ENCODE measurements at regions not wholly inside any gene's neighbourhood (a gene's known extent, or its start where the extent isn't known, plus 50 kb on each side); places are given as distances from the start of the nearest gene placed in this dataset.

DNA sequence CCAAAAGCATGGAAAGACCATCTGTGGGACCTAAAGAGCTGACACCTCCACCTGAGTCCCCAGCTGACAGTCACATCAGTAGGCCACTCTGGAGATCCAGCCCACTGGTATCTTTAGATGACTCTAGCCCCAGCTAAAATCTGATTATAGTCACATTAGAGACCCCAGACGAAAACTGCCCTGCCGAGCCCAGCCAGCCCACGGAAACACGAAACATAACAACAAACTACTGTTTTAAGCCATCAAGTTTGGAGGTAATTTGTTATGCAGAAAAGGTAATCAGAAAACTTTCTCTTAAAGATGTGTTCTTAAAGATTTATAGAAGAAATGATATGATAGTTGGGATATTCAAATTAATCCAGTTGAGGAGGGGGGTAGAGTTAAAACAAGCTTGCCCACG, 175.7 kb downstream of the DHX15 start:
- Histone ChIP-seq H3K9me2 (replicated peaks; ENCODE audit: insufficient read depth, low read length) (no peaks in the 10 kb centered on the region; the same call in 1 of the 2 replicates), H3K36me3 (ENCODE audit: low read length) (no peaks in the 10 kb centered on the region), H3K27me3 (ENCODE audit: low read length) (no peaks in the 10 kb centered on the region), H3K9ac (ENCODE audit: low read length) (no peak overlapping the region), H3F3A (ENCODE audit: insufficient read depth) (no peaks in the 10 kb centered on the region), H3K4me3 (ENCODE audit: insufficient read depth, low read length, poor library complexity, severe bottlenecking) (no peak overlapping the region), H2AFZ (ENCODE audit: low read depth, low read length, severe bottlenecking) (no peak overlapping the region), H4K20me1 (ENCODE audit: low read depth, low read length) (no peaks in the 10 kb centered on the region), H3K79me2 (ENCODE audit: insufficient read depth, low read length) (no peaks in the 10 kb centered on the region), H3K9me3 (ENCODE audit: insufficient read depth, low read length) (no peaks in the 10 kb centered on the region), H3K4me2 (ENCODE audit: low read depth, low read length, poor library complexity, severe bottlenecking) (no peak overlapping the region), H3K27ac (ENCODE audit: low read depth, low read length) (no peak overlapping the region)
- TF ChIP-seq, protein P1, sequence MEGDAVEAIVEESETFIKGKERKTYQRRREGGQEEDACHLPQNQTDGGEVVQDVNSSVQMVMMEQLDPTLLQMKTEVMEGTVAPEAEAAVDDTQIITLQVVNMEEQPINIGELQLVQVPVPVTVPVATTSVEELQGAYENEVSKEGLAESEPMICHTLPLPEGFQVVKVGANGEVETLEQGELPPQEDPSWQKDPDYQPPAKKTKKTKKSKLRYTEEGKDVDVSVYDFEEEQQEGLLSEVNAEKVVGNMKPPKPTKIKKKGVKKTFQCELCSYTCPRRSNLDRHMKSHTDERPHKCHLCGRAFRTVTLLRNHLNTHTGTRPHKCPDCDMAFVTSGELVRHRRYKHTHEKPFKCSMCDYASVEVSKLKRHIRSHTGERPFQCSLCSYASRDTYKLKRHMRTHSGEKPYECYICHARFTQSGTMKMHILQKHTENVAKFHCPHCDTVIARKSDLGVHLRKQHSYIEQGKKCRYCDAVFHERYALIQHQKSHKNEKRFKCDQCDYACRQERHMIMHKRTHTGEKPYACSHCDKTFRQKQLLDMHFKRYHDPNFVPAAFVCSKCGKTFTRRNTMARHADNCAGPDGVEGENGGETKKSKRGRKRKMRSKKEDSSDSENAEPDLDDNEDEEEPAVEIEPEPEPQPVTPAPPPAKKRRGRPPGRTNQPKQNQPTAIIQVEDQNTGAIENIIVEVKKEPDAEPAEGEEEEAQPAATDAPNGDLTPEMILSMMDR (IDR thresholded peaks at IDR 0.05; ENCODE audit: insufficient read depth, low read length, poor library complexity, severe bottlenecking): no peak
- TF ChIP-seq EZH2phosphoT487 (conservative IDR thresholded peaks at IDR 0.05; ENCODE audit: low read length): no peak

DNA sequence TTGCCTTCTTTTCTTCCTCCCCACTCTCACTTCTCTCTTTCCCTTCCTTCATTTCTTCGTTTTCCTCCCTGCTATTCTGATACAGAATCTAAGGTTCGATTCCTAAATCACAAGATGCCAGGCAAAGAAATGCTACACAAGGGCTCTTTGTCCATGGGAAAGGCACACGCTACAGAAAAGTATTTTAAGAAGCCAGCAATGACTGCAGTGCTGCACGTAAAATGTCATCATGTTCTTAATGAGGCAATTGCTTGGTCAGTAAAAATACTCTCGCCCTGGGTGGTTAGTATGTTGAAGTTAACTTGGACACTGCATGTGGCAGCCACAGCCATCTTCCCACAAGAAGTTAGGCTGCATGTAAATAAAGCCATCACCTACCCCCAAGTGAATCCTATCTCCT, 178.4 kb downstream of the DHX15 start:
- no peaks in the 10 kb centered on the region for H3F3A ChIP-seq (ENCODE audit: insufficient read depth)
- TF ChIP-seq, protein P1 (IDR thresholded peaks at IDR 0.05; ENCODE audit: insufficient read depth, low read length, poor library complexity, severe bottlenecking): no peak
- TF ChIP-seq EZH2phosphoT487 (conservative IDR thresholded peaks at IDR 0.05; ENCODE audit: low read length): no peak
- H3K27me3 ChIP-seq (ENCODE audit: low read length): no peaks in the 10 kb centered on the region
- no peaks in the 10 kb centered on the region for H3K9me3 ChIP-seq (ENCODE audit: insufficient read depth, low read length)
- H3K79me2 ChIP-seq (ENCODE audit: insufficient read depth, low read length): no peaks in the 10 kb centered on the region
- no peak overlapping the region for H3K9ac ChIP-seq (ENCODE audit: low read length)
- no peak overlapping the region for H3K27ac ChIP-seq (ENCODE audit: low read depth, low read length)
- H3K4me2 ChIP-seq (ENCODE audit: low read depth, low read length, poor library complexity, severe bottlenecking): no peak overlapping the region
- H2AFZ ChIP-seq (ENCODE audit: low read depth, low read length, severe bottlenecking): no peak overlapping the region
- H3K4me3 ChIP-seq (ENCODE audit: insufficient read depth, low read length, poor library complexity, severe bottlenecking): no peak overlapping the region
- no peaks in the 10 kb centered on the region for H3K36me3 ChIP-seq (ENCODE audit: low read length)
- H3K9me2 ChIP-seq (replicated peaks; ENCODE audit: insufficient read depth, low read length): no peaks in the 10 kb centered on the region; the same call in 1 of the 2 replicates
- H4K20me1 ChIP-seq (ENCODE audit: low read depth, low read length): no peaks in the 10 kb centered on the region

DNA sequence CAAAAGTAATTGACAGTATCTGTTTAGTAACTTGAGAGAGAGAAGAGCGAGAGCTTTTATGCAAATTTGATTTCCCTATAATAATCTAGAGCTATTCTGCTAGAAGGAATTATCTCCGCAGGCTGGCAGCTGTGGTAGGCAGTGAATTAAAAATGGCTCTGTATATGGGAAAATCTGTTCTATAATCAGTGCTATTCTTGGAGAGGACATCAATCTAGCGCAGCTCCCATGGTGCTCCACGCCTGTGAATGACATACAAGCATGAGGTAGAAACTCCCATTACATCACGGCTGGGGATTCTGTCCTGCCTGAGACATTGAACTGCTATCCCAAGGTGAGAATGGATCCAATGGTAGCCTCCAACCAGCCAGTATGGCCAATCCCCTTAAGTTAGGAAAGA, 179.0 kb downstream of the DHX15 start:
- no peaks in the 10 kb centered on the region; the same call in 1 of the 2 replicates for H3K9me2 ChIP-seq (replicated peaks; ENCODE audit: insufficient read depth, low read length)
- TF ChIP-seq EZH2phosphoT487 (conservative IDR thresholded peaks at IDR 0.05; ENCODE audit: low read length): no peak
- no peaks in the 10 kb centered on the region for H3K27me3 ChIP-seq (ENCODE audit: low read length)
- no peaks in the 10 kb centered on the region for H3K36me3 ChIP-seq (ENCODE audit: low read length)
- no peak overlapping the region for H2AFZ ChIP-seq (ENCODE audit: low read depth, low read length, severe bottlenecking)
- no peak overlapping the region for H3K4me2 ChIP-seq (ENCODE audit: low read depth, low read length, poor library complexity, severe bottlenecking)
- no peaks in the 10 kb centered on the region for H4K20me1 ChIP-seq (ENCODE audit: low read depth, low read length)
- no peak overlapping the region for H3K4me3 ChIP-seq (ENCODE audit: insufficient read depth, low read length, poor library complexity, severe bottlenecking)
- no peak overlapping the region for H3K9ac ChIP-seq (ENCODE audit: low read length)
- no peak overlapping the region for H3K27ac ChIP-seq (ENCODE audit: low read depth, low read length)
- no peaks in the 10 kb centered on the region for H3K79me2 ChIP-seq (ENCODE audit: insufficient read depth, low read length)
- H3K9me3 ChIP-seq (ENCODE audit: insufficient read depth, low read length): no peaks in the 10 kb centered on the region
- H3F3A ChIP-seq (ENCODE audit: insufficient read depth): no peaks in the 10 kb centered on the region

GRCh38 chr4:24404281-24404680, 180.1 kb downstream of the DHX15 start:
- Histone ChIP-seq H2AFZ (ENCODE audit: low read depth, low read length, severe bottlenecking) (no peak overlapping the region), H3F3A (ENCODE audit: insufficient read depth) (no peaks in the 10 kb centered on the region), H4K20me1 (ENCODE audit: low read depth, low read length) (no peaks in the 10 kb centered on the region), H3K9ac (ENCODE audit: low read length) (no peak overlapping the region), H3K4me2 (ENCODE audit: low read depth, low read length, poor library complexity, severe bottlenecking) (no peak overlapping the region), H3K27me3 (ENCODE audit: low read length) (no peaks in the 10 kb centered on the region), H3K36me3 (ENCODE audit: low read length) (no peaks in the 10 kb centered on the region), H3K9me2 (replicated peaks; ENCODE audit: insufficient read depth, low read length) (no peaks in the 10 kb centered on the region; the same call in 1 of the 2 replicates), H3K4me3 (ENCODE audit: insufficient read depth, low read length, poor library complexity, severe bottlenecking) (no peak overlapping the region), H3K79me2 (ENCODE audit: insufficient read depth, low read length) (no peaks in the 10 kb centered on the region), H3K9me3 (ENCODE audit: insufficient read depth, low read length) (no peaks in the 10 kb centered on the region), H3K27ac (ENCODE audit: low read depth, low read length) (no peak overlapping the region)
- no peak for TF ChIP-seq EZH2phosphoT487 (conservative IDR thresholded peaks at IDR 0.05; ENCODE audit: low read length)
- TF ChIP-seq, protein P1 (IDR thresholded peaks at IDR 0.05; ENCODE audit: insufficient read depth, low read length, poor library complexity, severe bottlenecking): no peak

Measured in SU-DHL-6 (cell line).